NCI-H524 (cell line): ENCODE measurements at regions not wholly inside any gene's neighbourhood (a gene's known extent, or its start where the extent isn't known, plus 50 kb on each side); places are given as distances from the start of the nearest gene placed in this dataset.
"Not testable (repeated sequence)": the region's sequence is repeated elsewhere in the genome, so short reads cannot be mapped to it uniquely, and the experiment has no call there.

ENCODE experiments used
- DNase-seq, 2 experiments: peaks; one replicate each; lab custom pipeline; 2025; lab: John Stamatoyannopoulos, UW

GRCh38 chr6:22106961-22107360 is 189.9 kb downstream of the PRL start:
- DNase-seq, result no peak

DNA sequence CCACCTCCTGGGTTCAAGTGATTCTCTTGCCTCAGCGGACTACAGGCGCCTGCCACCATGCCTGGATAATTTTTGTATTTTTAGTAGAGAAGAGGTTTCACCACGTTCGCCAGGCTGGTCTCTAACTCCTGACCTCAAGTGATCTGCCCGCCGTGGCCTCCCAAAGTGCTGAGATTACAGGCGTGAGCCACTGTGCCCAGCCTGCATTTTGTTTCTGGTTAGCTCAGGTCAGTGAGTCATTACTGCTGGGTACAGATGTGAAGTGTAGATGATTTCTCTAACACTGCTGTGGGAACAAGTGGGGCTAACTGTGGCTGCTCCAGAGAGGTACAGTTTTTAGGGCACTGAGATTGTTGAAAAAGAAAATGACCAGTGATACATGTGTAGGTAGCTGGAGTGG is 188.6 kb downstream of the PRL start:
- no peak for DNase-seq

- DNase-seq, result no peak
Observed at GRCh38 chr6:22110061-22110460, 186.8 kb downstream of the PRL start.

- DNase-seq, result no peak
Observed at GRCh38 chr6:22112461-22112860, 184.4 kb downstream of the PRL start.

DNA sequence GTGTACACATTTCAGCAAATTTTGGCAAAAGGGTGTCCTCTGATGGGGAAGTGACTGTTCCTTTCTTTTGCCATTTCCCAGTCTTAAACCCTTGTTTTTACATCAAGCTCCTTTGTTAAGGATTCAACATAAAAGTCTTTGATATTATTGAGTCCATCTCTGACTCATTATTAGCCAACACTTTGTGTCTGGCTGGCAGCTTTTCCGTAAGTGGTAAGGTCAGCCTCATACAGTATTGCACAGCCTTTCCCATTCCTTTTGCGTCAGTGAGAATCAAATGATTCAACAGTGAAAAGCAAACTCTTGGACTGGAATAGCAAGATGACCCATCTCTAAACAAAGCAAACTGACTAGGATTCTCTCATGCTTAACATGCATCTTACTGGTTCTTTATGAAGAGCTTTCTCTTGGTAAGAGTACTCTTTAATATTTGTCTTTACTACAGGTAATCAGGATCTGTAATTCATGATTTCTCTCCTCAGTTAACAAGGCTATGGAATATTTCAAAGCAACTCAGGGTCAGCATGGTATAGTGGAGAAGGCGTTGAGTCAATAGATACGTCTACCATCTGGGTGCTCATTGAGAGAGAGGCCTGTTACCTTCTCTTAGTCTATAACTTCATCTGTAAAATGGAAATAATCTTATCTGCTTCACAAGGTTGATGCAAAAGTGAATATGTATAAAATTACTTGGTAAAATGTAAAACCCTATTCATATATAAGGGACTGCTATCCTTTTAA is 183.6 kb downstream of the PRL start:
- no peak for DNase-seq

DNA sequence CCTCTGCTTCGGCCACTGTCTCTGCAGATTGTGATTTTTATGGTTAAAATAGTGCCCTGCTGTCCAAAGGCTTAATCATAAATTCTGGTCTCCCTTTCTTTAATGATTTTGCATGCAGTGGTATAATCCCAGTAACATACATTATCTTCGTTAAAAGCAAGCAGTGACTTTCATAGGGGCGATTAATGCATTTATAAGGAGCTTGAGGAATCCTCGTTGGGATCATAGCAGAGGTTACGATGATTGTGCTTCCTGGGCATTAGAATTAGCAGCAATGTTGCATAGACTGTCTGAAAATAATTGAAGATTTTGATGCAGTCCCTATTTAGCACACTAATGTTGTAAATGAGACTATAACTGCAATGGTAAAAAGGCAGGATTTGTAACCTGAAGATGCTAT is 181.3 kb downstream of the PRL start:
- DNase-seq, result no peak

- DNase-seq, result no peak
Observed at GRCh38 chr6:22117631-22118030, 179.2 kb downstream of the PRL start.

DNA sequence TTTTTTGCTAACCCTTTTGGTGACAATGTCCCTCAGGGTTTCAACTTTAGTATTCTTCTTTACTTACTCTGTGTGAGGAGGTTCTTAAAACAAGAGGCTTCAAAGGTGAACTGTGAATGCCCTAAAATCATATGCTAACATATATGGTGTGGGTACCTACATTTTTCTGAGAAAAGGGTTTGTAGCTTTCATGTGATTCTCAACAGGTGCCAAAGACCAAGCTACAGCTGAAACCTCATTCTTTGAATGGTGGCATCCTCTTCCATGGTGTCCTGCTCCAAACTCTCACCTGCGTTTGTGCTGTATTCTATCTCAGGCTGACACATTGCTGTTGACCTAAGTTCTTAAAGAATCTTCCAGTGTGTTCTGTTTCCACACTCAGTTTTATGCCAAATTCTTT is 177.3 kb downstream of the PRL start:
- no peak for DNase-seq

DNA sequence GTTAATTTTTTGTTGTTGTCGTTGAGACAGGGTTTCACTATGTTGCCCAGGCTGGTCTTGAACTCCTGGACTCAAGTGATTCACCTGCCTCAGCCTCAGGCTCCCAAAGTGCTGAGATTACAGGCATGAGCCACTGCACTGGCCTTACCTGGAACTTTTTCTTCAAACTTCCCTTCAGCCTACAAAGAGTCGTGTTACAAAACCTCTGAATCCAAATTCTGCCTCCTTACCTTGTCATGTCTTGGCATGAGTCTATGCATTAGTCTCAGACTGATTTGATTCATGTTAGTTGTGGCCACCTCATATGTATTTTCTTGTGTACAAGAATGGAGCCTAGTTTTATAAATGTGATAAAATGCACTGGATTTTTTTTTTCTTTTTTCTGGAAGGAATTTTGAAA is 172.1 kb downstream of the PRL start:
- no peak for DNase-seq

DNA sequence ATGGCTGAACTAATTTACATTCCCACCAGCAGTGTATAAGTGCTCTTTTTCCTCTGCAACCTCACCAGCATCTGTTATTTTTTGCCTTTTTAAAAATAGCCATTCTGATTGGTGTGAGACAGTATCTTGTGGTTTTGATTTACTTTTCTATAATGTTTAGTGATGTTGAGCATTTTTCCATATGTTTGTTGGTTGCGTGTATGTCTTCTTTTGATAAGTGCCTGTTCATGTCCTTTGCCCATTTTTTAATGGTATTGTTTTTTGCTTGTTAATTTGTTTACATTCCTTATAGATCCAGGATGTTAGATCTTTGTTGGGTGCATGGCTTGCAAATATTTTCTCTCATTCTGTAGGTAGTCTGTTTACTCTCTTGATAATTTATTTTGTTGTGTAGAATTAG is 169.9 kb downstream of the PRL start:
- no peak for DNase-seq

- no peak for DNase-seq
Observed at GRCh38 chr6:22129751-22130150, 167.1 kb downstream of the PRL start.

- DNase-seq, result no peak
Observed at GRCh38 chr6:22132656-22133055, 164.2 kb downstream of the PRL start.

DNA sequence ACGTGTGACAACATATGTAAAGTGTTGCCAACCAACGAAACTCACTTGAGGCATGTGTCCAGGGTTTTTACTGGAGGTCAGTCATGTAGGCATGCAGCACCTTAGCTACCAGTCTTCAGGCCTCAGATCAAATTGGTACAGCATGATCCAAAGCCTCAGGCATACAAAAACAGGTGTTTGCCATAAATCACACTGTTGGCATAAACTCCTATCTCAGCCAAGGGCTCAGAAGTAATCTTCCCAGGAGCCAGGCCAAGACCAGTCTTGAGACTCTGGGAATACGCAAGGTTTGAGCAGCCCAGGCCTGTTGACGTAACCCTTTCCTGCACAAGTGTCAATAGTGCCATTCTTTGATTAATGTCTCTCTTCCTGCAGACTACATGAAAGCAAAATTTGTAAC is 163.5 kb downstream of the PRL start:
- DNase-seq, result no peak

GRCh38 chr6:22134308-22134707 is 162.5 kb downstream of the PRL start:
- no peak for DNase-seq

- no peak for DNase-seq
Observed at GRCh38 chr6:22135395-22135794, 161.4 kb downstream of the PRL start.

DNA sequence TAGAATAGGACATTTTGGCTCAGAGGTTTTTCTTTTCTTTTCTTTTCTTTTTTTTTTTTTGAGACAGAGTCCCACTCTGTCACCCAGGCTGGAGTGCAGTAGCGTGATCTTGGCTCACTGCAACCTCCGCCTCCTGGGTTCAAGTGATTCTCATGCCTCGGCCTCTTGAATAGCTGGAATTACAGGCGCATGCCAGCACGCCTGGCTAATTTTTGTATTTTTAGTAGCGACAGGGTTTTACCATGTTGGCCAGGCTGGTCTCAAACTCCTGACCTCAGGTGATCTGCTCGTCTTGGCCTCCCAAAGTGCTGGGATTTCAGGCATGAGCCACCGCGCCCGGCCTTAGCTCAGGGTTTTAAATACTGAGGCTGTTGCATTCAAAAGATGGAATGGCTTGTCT is 156.1 kb downstream of the PRL start:
- not testable (repeated sequence) for DNase-seq

- DNase-seq, result no peak
Observed at GRCh38 chr6:22141241-22141745, 155.5 kb downstream of the PRL start.

- DNase-seq, result no peak
Observed at GRCh38 chr6:22142856-22143255, 154.0 kb downstream of the PRL start.

DNA sequence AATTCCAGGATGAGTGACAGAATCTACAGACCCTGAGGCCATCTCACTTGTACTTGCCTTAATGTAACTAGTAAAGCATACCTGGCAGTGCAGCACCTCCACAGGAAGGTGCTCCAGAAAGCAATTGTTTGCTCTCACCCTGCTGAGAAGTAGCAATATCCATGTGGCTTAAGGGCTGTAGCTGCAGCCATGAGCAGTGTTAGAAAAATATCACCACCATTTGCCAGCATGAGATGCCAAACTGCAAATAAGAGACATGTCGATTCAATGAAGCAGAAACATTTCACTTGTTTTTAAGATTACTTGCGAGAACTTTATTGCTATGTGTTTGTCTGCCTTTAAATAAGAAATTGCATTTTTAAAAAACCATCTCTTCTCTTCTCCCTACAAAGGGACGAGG is 151.5 kb downstream of the PRL start:
- DNase-seq, result peak in 1 of 2 experiments; percentile 18

- DNase-seq, result peak; percentile 13 to 84
Observed at GRCh38 chr6:22145823-22146677, 150.8 kb downstream of the PRL start.

DNA sequence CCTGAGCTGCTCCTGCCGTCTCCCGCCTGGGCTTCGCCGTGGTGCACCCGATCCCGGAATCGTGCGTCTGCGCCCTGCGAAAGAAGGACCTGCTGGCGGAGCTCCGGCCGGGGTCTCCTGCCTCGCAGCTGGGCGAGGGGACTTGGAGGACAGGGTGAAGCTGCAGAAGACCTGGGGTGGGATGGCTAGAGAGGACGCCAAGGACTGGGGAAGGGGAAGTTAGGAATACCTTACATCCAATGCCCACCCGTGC is 150.2 kb downstream of the PRL start:
- DNase-seq, result no peak

- DNase-seq, result no peak
Observed at GRCh38 chr6:22146931-22147701, 149.7 kb downstream of the PRL start.
